GM23248 (cell line): ENCODE measurements at regions not wholly inside any gene's neighbourhood (a gene's known extent, or its start where the extent isn't known, plus 50 kb on each side); places are given as distances from the start of the nearest gene placed in this dataset.

ENCODE experiments used
- DNase-seq: peaks from one replicate; pipeline ENCODE4 v3.0.0-alpha.2; 2015
- H2AFZ ChIP-seq: fragments of 200-600 bp; sonication (generic); 2 replicates; pipeline ENCODE4 v1.6.1; 2016; ENCODE audit warnings: antibody characterized with exemption
- H3F3A ChIP-seq: fragments of 200-600 bp; sonication (generic); 2 replicates; pipeline ENCODE4 v1.6.1; 2016; ENCODE audit warnings: mild to moderate bottlenecking, antibody characterized with exemption, mixed run types; ENCODE audit not compliant: insufficient read depth
- H3K27ac ChIP-seq: fragments of 200-600 bp; sonication (generic); 2 replicates; pipeline ENCODE4 v1.5.1; 2016; ENCODE audit warnings: mild to moderate bottlenecking
- H3K27me3 ChIP-seq: fragments of 200-600 bp; sonication (generic); replicated peaks from 2 replicates; pipeline ENCODE4 v1.6.1; 2016; ENCODE audit warnings: mild to moderate bottlenecking; ENCODE audit not compliant: insufficient read depth
- H3K36me3 ChIP-seq: fragments of 200-600 bp; sonication (generic); 2 replicates; pipeline ENCODE4 v1.6.1; 2016; ENCODE audit warnings: low read depth, mild to moderate bottlenecking
- H3K4me1 ChIP-seq: fragments of 200-600 bp; sonication (generic); 2 replicates; pipeline ENCODE4 v1.6.1; 2016; ENCODE audit warnings: mild to moderate bottlenecking; ENCODE audit not compliant: insufficient read depth
- H3K4me2 ChIP-seq: fragments of 200-600 bp; sonication (generic); one replicate; pipeline ENCODE4 v1.6.1; 2016; ENCODE audit warnings: mild to moderate bottlenecking; ENCODE audit not compliant: unreplicated experiment
- H3K4me3 ChIP-seq: fragments of 200-600 bp; sonication (generic); 2 replicates; pipeline ENCODE4 v1.5.1; 2016; ENCODE audit warnings: mild to moderate bottlenecking
- H3K79me2 ChIP-seq: fragments of 200-600 bp; sonication (generic); 2 replicates; pipeline ENCODE4 v1.6.1; 2016; ENCODE audit warnings: mild to moderate bottlenecking; ENCODE audit not compliant: insufficient read depth
- H3K9ac ChIP-seq: fragments of 200-600 bp; sonication (generic); 2 replicates; pipeline ENCODE4 v1.6.1; 2016; ENCODE audit warnings: mild to moderate bottlenecking
- H3K9me2 ChIP-seq: fragments of 200-600 bp; sonication (generic); 2 replicates; pipeline ENCODE4 v1.6.1; 2016; ENCODE audit warnings: mixed run types, mild to moderate bottlenecking, moderate library complexity; ENCODE audit not compliant: insufficient read depth
- H3K9me3 ChIP-seq: fragments of 200-600 bp; sonication (generic); one replicate; pipeline ENCODE4 v1.6.1; 2017; ENCODE audit warnings: low read depth
- H4K20me1 ChIP-seq: fragments of 200-600 bp; sonication (generic); 2 replicates; pipeline ENCODE4 v1.6.0; 2016; ENCODE audit not compliant: insufficient read depth
- EZH2 ChIP-seq: fragments of 200-600 bp; sonication (generic); IDR thresholded peaks from 2 replicates; pipeline ENCODE4 v1.6.1; 2018; ENCODE audit warnings: antibody characterized with exemption, mild to moderate bottlenecking; ENCODE audit not compliant: insufficient read depth, poor library complexity, severe bottlenecking
- EZH2phosphoT487 ChIP-seq: fragments of 200-600 bp; sonication (generic); IDR thresholded peaks from 2 replicates; pipeline ENCODE4 v1.6.1; 2018; ENCODE audit warnings: antibody characterized with exemption, moderate library complexity, mild to moderate bottlenecking, low read depth; ENCODE audit not compliant: insufficient read depth
- WGBS, 2 experiments: methylation state at CpG; one replicate each; pipeline ENCODE4 v1.1.6; 2015 to 2017; ENCODE audit warnings: low lambda C conversion rate in 2 of 2, low coverage in 1 of 2; ENCODE audit errors: missing lambda C conversion rate in 2 of 2; 5-methylcytosine and 5-hydroxymethylcytosine counted together
- in situ Hi-C: fragments of 300-500 bp; cut with MboI; formaldehyde crosslinking; loops from 2 replicates; pipeline ENCODE4 v1.15.0; 2020

DNA sequence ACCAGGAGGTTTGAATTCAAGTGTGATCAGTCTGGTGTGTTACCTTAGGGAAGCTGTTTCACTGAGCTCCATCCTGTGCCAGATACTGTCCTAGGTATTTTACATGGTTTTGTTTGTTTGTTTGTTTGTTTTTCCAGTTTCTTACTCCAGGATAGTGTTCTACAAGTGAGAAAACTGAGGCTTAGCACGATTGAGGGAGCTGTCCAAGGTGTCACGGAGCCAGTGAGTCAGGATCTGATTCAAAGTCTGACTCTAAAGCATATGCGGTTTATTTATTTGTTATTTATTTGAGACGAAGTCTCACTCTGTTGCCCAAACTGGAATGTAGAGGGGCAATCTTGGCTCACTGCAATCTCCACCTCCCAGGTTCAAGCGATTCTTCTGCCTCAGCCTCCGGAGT lies 79.7 kb upstream of the GNG2 start:
- Histone ChIP-seq H3F3A (peaks cover 13% of the 10 kb centered on the region; the same call in 1 of the 2 replicates), H3K9me3 (no peaks in the 10 kb centered on the region), H3K79me2 (peaks cover 5% of the 10 kb centered on the region), H3K9me2 (no peaks in the 10 kb centered on the region), H3K36me3 (no peaks in the 10 kb centered on the region), H3K27me3 (no peaks in the 10 kb centered on the region), H3K4me2 (peak overlapping the region; percentile 69), H4K20me1 (no peaks in the 10 kb centered on the region), H3K9ac (no peak overlapping the region), H2AFZ (no peak overlapping the region), H3K4me3 (0 out of 2 replicates have a peak overlapping the region, but pooled peaks have one; percentile 53), H3K27ac (no peak overlapping the region), H3K4me1 (peaks cover 19% of the 10 kb centered on the region)
- TF ChIP-seq EZH2 (no peak), EZH2phosphoT487 (no peak)
- WGBS, 2 experiments, result 48 to 58% methylated on average over 6 of the region's 6 CpGs
- in situ Hi-C loops, result loop anchor here (10.0 kb wide), 1 partner anchor 194 kb away; no protein-coding TSS in a partner anchor
- DNase-seq, result peak; percentile 66

DNA sequence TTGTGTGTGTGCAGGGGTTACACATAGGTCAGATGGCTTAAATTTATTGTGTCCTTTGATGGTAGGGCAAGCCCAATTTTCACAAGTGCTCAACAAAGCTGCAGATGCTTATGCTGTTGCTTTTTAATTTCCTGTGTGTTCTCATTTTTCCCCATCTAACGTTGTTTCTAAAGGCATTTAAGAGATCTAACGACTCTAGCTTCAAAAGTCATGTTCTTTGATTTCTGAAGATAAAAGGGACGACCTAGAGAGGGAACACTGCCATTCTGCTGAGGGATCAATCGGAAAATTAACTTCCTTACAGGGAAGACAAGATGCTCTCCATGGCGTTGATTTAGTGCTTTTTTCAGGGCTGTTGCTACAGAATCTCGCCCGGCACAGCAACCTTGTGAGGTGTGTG lies 79.0 kb upstream of the GNG2 start:
- Histone ChIP-seq H3K4me1 (peaks cover 19% of the 10 kb centered on the region), H3K4me2 (no peak overlapping the region), H2AFZ (no peak overlapping the region), H3K36me3 (no peaks in the 10 kb centered on the region), H4K20me1 (no peaks in the 10 kb centered on the region), H3K27me3 (no peaks in the 10 kb centered on the region), H3K79me2 (no peaks in the 10 kb centered on the region), H3K27ac (no peak overlapping the region), H3K9me2 (no peaks in the 10 kb centered on the region), H3K4me3 (no peak overlapping the region), H3K9ac (no peak overlapping the region), H3K9me3 (no peaks in the 10 kb centered on the region), H3F3A (peaks cover 13% of the 10 kb centered on the region; the same call in 1 of the 2 replicates)
- TF ChIP-seq EZH2, result no peak
- TF ChIP-seq EZH2phosphoT487, result no peak
- no peak for DNase-seq
- in situ Hi-C loops, result loop anchor here (10.0 kb wide), 1 partner anchor 193 kb away; no protein-coding TSS in a partner anchor
- WGBS, 2 experiments, result 82 to 86% methylated on average over 7 of the region's 7 CpGs

DNA sequence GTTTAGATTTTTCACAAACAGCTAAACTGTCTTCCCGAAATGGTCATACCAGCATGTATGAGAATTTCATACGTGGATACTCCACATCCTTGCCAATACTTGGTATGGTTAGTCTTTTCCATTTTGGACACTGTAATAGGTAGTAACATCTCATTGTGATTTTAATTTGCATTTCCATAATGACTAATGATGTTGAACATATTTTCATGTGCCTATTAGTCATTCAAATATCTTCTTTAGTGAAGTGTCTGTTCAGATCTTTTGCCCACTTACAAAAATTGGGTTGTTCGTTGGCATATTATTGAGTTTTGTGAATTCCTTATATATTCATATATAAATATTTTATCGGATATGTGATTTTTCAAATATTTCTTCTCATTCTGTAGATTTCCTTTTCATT lies 78.0 kb upstream of the GNG2 start:
- 90 to 92% methylated on average over 4 of the region's 4 CpGs for WGBS, 2 experiments
- TF ChIP-seq EZH2phosphoT487 (no peak), EZH2 (no peak)

DNA sequence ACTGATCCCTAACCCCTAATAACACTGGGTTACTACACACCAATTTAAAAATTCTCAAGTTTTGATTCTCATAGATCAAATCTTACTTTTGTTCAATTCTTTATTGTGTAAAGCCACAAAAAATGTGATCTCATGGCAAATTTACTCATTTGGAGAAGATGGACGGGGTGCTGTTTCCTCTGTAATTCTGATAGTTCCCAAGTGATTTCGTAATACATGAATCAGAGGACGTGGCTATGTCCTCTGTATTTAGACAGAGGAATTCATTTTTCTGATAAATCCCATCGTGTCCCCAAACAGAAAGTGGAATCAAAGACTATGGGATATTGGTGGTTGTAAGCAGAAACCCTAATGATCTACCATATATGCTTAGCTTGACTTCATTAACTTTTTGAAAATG lies 76.6 kb upstream of the GNG2 start:
- H3K4me2 ChIP-seq, result peak overlapping the region; percentile 61
- no peaks in the 10 kb centered on the region for H3K36me3 ChIP-seq
- in situ Hi-C loops, result loop anchor here (10.0 kb wide), 1 partner anchor 191 kb away; no protein-coding TSS in a partner anchor
- H3K27ac ChIP-seq, result peak overlapping the region; percentile 40
- WGBS, 2 experiments, result 2% methylated on average over 4 of the region's 4 CpGs
- peaks cover 19% of the 10 kb centered on the region for H3K4me1 ChIP-seq
- H2AFZ ChIP-seq, result no peak overlapping the region
- H3K9me3 ChIP-seq, result no peaks in the 10 kb centered on the region
- no peaks in the 10 kb centered on the region for H3K79me2 ChIP-seq
- 0 out of 2 replicates have a peak, but pooled peaks cover 3% of the 10 kb centered on the region for H3K27me3 ChIP-seq
- DNase-seq, result peak; percentile 84
- H3F3A ChIP-seq, result peaks cover 13% of the 10 kb centered on the region; the same call in 1 of the 2 replicates
- peak overlapping the region; percentile 29; the same call in 1 of the 2 replicates for H3K9ac ChIP-seq
- peak overlapping the region; percentile 57 for H3K4me3 ChIP-seq
- H4K20me1 ChIP-seq, result no peaks in the 10 kb centered on the region
- TF ChIP-seq EZH2phosphoT487 (no peak), EZH2 (no peak)
- no peaks in the 10 kb centered on the region for H3K9me2 ChIP-seq

More for the DNA sequence above, 78.0 kb upstream of the GNG2 start:
- H3F3A ChIP-seq, result peaks cover 13% of the 10 kb centered on the region; the same call in 1 of the 2 replicates
- no peak overlapping the region for H3K4me3 ChIP-seq
- no peak overlapping the region for H2AFZ ChIP-seq
- H3K9me2 ChIP-seq, result no peaks in the 10 kb centered on the region
- H3K27me3 ChIP-seq, result no peaks in the 10 kb centered on the region
- no peak overlapping the region for H3K9ac ChIP-seq
- H3K36me3 ChIP-seq, result no peaks in the 10 kb centered on the region
- no peaks in the 10 kb centered on the region for H4K20me1 ChIP-seq
- in situ Hi-C loops, result loop anchor here (10.0 kb wide), 1 partner anchor 192 kb away; no protein-coding TSS in a partner anchor
- DNase-seq, result peak; percentile 8
- H3K9me3 ChIP-seq, result no peaks in the 10 kb centered on the region
- peaks cover 19% of the 10 kb centered on the region for H3K4me1 ChIP-seq
- H3K27ac ChIP-seq, result no peak overlapping the region
- no peak overlapping the region for H3K4me2 ChIP-seq
- H3K79me2 ChIP-seq, result no peaks in the 10 kb centered on the region
